ENCODE measurements at regions not wholly inside any gene's neighbourhood (a gene's known extent, or its start where the extent isn't known, plus 50 kb on each side); places are given as distances from the start of the nearest gene placed in this dataset.

DNA sequence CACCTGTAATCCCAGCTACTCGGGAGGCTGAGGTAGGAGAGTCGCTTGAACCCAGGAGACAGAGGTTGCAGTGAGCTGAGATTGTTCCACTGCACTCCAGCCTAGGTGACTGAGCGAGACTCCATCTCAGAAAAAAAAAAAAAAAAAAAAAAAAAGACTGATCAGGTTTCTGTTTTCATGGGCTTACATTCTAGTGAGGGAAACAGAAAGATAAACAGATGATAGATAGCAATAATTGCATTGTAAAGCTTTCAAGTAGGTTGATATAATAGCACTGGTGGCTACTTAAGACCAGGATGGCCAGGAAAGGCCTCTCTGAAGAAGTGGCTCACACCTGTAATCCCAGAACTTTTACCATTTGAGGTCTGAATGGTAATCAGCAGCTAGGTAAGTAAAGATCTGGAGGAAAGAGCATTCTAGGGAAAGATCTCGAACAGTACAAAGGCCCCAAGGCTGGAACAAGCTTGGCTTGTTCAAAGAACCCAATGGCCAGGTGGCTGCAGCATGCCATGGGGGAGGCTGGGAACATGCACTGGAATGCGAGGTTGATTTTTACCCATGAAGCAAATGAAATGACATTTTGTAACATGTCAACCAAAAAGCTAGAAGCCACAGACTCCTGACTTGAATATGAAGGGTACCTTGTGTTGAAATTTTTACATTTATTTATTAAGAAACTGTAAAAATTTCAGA, 108.3 kb upstream of the DHX40 start:
- TF ChIP-seq, protein P1, sequence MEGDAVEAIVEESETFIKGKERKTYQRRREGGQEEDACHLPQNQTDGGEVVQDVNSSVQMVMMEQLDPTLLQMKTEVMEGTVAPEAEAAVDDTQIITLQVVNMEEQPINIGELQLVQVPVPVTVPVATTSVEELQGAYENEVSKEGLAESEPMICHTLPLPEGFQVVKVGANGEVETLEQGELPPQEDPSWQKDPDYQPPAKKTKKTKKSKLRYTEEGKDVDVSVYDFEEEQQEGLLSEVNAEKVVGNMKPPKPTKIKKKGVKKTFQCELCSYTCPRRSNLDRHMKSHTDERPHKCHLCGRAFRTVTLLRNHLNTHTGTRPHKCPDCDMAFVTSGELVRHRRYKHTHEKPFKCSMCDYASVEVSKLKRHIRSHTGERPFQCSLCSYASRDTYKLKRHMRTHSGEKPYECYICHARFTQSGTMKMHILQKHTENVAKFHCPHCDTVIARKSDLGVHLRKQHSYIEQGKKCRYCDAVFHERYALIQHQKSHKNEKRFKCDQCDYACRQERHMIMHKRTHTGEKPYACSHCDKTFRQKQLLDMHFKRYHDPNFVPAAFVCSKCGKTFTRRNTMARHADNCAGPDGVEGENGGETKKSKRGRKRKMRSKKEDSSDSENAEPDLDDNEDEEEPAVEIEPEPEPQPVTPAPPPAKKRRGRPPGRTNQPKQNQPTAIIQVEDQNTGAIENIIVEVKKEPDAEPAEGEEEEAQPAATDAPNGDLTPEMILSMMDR (IDR thresholded peaks at IDR 0.05) = no peak
- TF ChIP-seq POLR2A (IDR thresholded peaks at IDR 0.05) = no peak

Measured in thyroid gland (tissue), 4 donors.